ENCODE measurements at regions not wholly inside any gene's neighbourhood (a gene's known extent, or its start where the extent isn't known, plus 50 kb on each side); places are given as distances from the start of the nearest gene placed in this dataset.

GRCh38 chr4:62872856-62873255 lies 1536.4 kb downstream of the TECRL start:
- TF ChIP-seq POLR2AphosphoS5 (IDR thresholded peaks at IDR 0.05; ENCODE audit: low read depth, low read length): no peak
- no peak for TF ChIP-seq POLR2A (IDR thresholded peaks at IDR 0.05; ENCODE audit: low read depth, low read length)
